ENCODE measurements at regions not wholly inside any gene's neighbourhood (a gene's known extent, or its start where the extent isn't known, plus 50 kb on each side); places are given as distances from the start of the nearest gene placed in this dataset.
A peak's percentile ranks its signal among the peaks of the same experiment; 100 is the strongest.

DNA sequence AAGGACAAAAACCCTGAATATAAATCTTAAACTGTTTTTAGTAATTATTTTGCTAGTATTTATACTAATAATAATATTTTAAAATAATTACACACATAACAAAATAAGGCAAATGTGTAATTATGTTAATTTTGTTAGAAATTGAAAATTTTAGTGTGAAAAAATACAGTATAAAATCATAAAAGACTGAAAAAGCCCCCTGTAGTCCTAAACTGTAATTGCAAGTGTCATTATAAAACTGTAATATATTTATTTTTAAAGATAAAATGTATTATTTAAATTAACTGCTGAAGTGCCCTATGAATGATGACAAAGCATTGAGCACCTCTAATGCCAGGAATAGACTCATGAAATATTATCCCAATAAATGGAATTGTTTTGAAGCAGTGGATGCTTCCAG lies 1117.7 kb downstream of the CBLN2 start:
- Histone ChIP-seq H3K27ac (ENCODE audit: low read depth, low read length) (no peak overlapping the region), H4K5ac (ENCODE audit: low read length) (no peak overlapping the region), H3K4me3 (ENCODE audit: low read length) (no peak overlapping the region), H3K79me1 (ENCODE audit: low read length) (no peaks in the 10 kb centered on the region), H2BK5ac (ENCODE audit: low read length) (no peak overlapping the region), H3K18ac (ENCODE audit: low read length) (no peak overlapping the region), H3K4me1 (ENCODE audit: control insufficient read depth, low read depth, low read length) (no peaks in the 10 kb centered on the region), H3K9ac (ENCODE audit: low read length) (no peak overlapping the region), H3K4ac (ENCODE audit: low read depth, low read length) (no peak overlapping the region), H2BK15ac (replicated peaks; ENCODE audit: low read depth) (no peak overlapping the region), H3K23ac (ENCODE audit: low read length) (no peak overlapping the region), H3K36me3 (ENCODE audit: control insufficient read depth, insufficient read depth, low read length) (no peaks in the 10 kb centered on the region), H3K27me3 (ENCODE audit: insufficient read depth, low read length, poor library complexity) (no peaks in the 10 kb centered on the region), H2BK120ac (ENCODE audit: low read depth, low read length) (no peak overlapping the region), H4K8ac (ENCODE audit: low read depth, low read length) (no peak overlapping the region), H3K56ac (ENCODE audit: low read length) (no peak overlapping the region), H3K79me2 (ENCODE audit: control insufficient read depth, insufficient read depth, low read length) (no peaks in the 10 kb centered on the region), H3K4me2 (ENCODE audit: low read length) (no peak overlapping the region), H2AK5ac (ENCODE audit: low read length) (no peak overlapping the region)
- no peak for DNase-seq

DNA sequence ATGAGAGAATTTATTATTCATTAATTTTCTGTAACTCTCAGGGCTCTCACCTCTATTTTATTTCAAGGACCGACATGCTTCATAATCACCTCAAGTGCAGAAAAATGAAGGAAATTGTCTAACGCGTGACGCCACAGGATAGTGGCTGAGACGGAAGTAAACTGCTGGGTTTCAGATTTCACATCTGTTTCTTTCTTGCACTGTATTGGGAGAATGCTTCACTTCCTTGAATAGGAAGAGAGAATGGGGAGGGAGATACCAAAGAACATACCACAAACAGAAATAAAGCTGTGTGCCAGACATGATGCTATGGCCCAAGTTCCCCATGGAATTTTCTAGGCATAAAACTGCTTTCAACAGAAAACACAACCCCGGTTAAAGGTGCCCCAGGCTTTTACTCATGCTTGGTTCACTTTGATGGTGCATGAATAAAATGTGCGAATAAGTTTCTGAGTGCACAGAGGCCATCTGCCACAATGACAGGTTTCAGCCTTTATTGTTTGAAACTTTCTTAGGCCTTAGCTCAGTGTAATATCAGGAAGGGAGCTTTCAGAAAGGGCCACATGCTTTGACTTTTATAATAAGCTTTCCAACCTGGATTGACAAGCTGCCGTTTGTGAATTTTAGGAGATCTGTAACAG lies 1116.4 kb downstream of the SOCS6 start:
- Histone ChIP-seq H4K8ac (ENCODE audit: low read depth, low read length) (no peak overlapping the region), H2BK120ac (ENCODE audit: low read depth, low read length) (no peak overlapping the region), H4K5ac (ENCODE audit: low read length) (no peak overlapping the region), H3K27ac (ENCODE audit: low read depth, low read length) (no peak overlapping the region), H3K56ac (ENCODE audit: low read length) (no peak overlapping the region), H3K4me1 (ENCODE audit: control insufficient read depth, low read depth, low read length) (no peaks in the 10 kb centered on the region), H2AK5ac (ENCODE audit: low read length) (no peak overlapping the region), H3K18ac (ENCODE audit: low read length) (no peak overlapping the region), H3K27me3 (ENCODE audit: insufficient read depth, low read length, poor library complexity) (no peaks in the 10 kb centered on the region), H3K79me1 (ENCODE audit: low read length) (no peaks in the 10 kb centered on the region), H3K4me2 (ENCODE audit: low read length) (no peak overlapping the region), H3K4me3 (ENCODE audit: low read length) (no peak overlapping the region), H3K23ac (ENCODE audit: low read length) (no peak overlapping the region), H3K79me2 (ENCODE audit: control insufficient read depth, insufficient read depth, low read length) (no peaks in the 10 kb centered on the region), H3K4ac (ENCODE audit: low read depth, low read length) (no peak overlapping the region), H2BK15ac (replicated peaks; ENCODE audit: low read depth) (no peak overlapping the region), H3K9ac (ENCODE audit: low read length) (no peak overlapping the region), H2BK5ac (ENCODE audit: low read length) (no peak overlapping the region), H3K36me3 (ENCODE audit: control insufficient read depth, insufficient read depth, low read length) (no peaks in the 10 kb centered on the region)
- WGBS (ENCODE audit: extremely low coverage, insufficient coverage, low lambda C conversion rate): no CpG with 5 or more reads among the region's 8 CpGs
- no peak for DNase-seq

DNA sequence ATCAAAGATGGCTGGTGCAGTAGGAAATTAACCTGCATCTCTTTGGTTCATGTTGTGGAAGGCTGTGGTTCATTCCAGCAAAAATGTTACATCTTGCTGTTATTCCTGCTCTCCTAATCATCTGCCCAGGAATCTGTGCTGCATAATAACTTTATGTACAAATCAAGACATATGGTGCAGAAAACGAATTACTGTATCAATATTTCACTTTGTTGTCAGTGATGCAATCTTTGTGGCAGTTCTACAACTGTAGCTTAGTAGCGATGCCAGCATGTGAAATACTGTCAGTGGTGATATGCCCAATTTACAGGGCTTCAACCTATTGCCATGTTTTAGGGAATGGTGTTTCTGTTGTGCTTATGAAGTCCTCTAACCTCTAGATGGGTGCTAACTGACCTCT lies 1114.7 kb downstream of the SOCS6 start:
- H3K79me2 ChIP-seq (ENCODE audit: control insufficient read depth, insufficient read depth, low read length): no peaks in the 10 kb centered on the region
- no peak overlapping the region for H4K5ac ChIP-seq (ENCODE audit: low read length)
- no peak overlapping the region for H2AK5ac ChIP-seq (ENCODE audit: low read length)
- no peak overlapping the region for H3K27ac ChIP-seq (ENCODE audit: low read depth, low read length)
- H3K4ac ChIP-seq (ENCODE audit: low read depth, low read length): no peak overlapping the region
- H3K4me3 ChIP-seq (ENCODE audit: low read length): no peak overlapping the region
- H2BK5ac ChIP-seq (ENCODE audit: low read length): no peak overlapping the region
- H2BK15ac ChIP-seq (replicated peaks; ENCODE audit: low read depth): no peak overlapping the region
- H3K4me1 ChIP-seq (ENCODE audit: control insufficient read depth, low read depth, low read length): no peaks in the 10 kb centered on the region
- no peaks in the 10 kb centered on the region for H3K36me3 ChIP-seq (ENCODE audit: control insufficient read depth, insufficient read depth, low read length)
- H3K27me3 ChIP-seq (ENCODE audit: insufficient read depth, low read length, poor library complexity): no peaks in the 10 kb centered on the region
- no CpG with 5 or more reads among the region's 2 CpGs for WGBS (ENCODE audit: extremely low coverage, insufficient coverage, low lambda C conversion rate)
- DNase-seq: no peak
- H3K56ac ChIP-seq (ENCODE audit: low read length): no peak overlapping the region
- H3K23ac ChIP-seq (ENCODE audit: low read length): no peak overlapping the region
- no peak overlapping the region for H2BK120ac ChIP-seq (ENCODE audit: low read depth, low read length)
- no peaks in the 10 kb centered on the region for H3K79me1 ChIP-seq (ENCODE audit: low read length)
- H3K9ac ChIP-seq (ENCODE audit: low read length): no peak overlapping the region
- no peak overlapping the region for H4K8ac ChIP-seq (ENCODE audit: low read depth, low read length)
- no peak overlapping the region for H3K4me2 ChIP-seq (ENCODE audit: low read length)
- H3K18ac ChIP-seq (ENCODE audit: low read length): no peak overlapping the region

DNA sequence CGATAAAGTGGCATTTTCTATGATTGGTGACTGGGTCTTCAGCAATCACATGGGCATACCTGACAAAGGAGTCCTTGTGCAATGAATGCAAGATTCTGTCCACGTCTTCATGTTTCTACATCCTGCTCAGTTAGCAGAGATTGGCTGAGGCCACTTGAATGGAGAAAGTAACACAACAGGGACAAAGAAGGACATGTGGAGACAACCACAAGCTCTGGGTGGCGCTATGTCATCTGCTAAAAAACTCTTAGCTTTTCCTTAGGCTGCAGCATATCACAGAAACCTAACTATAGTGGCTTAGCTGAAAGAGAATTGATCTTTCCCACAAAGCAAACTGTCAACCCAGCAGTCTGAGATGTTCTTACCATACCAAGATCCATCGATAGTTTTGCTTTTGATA lies 1109.7 kb downstream of the SOCS6 start:
- no peak overlapping the region for H2BK5ac ChIP-seq (ENCODE audit: low read length)
- H3K79me1 ChIP-seq (ENCODE audit: low read length): no peaks in the 10 kb centered on the region
- no peaks in the 10 kb centered on the region for H3K79me2 ChIP-seq (ENCODE audit: control insufficient read depth, insufficient read depth, low read length)
- no peak overlapping the region for H3K4me2 ChIP-seq (ENCODE audit: low read length)
- no peak overlapping the region for H4K5ac ChIP-seq (ENCODE audit: low read length)
- no peak overlapping the region for H2AK5ac ChIP-seq (ENCODE audit: low read length)
- no peak overlapping the region for H3K18ac ChIP-seq (ENCODE audit: low read length)
- WGBS (ENCODE audit: extremely low coverage, insufficient coverage, low lambda C conversion rate): no CpG with 5 or more reads among the region's 4 CpGs
- no peak overlapping the region for H3K56ac ChIP-seq (ENCODE audit: low read length)
- no peak overlapping the region for H3K4ac ChIP-seq (ENCODE audit: low read depth, low read length)
- H3K9ac ChIP-seq (ENCODE audit: low read length): no peak overlapping the region
- no peak overlapping the region for H3K4me3 ChIP-seq (ENCODE audit: low read length)
- no peak overlapping the region for H2BK120ac ChIP-seq (ENCODE audit: low read depth, low read length)
- H3K27ac ChIP-seq (ENCODE audit: low read depth, low read length): no peak overlapping the region
- DNase-seq: peak; percentile 73
- no peak overlapping the region for H2BK15ac ChIP-seq (replicated peaks; ENCODE audit: low read depth)
- no peaks in the 10 kb centered on the region for H3K27me3 ChIP-seq (ENCODE audit: insufficient read depth, low read length, poor library complexity)
- H3K36me3 ChIP-seq (ENCODE audit: control insufficient read depth, insufficient read depth, low read length): no peaks in the 10 kb centered on the region
- H4K8ac ChIP-seq (ENCODE audit: low read depth, low read length): no peak overlapping the region
- no peak overlapping the region for H3K23ac ChIP-seq (ENCODE audit: low read length)
- no peaks in the 10 kb centered on the region for H3K4me1 ChIP-seq (ENCODE audit: control insufficient read depth, low read depth, low read length)

DNA sequence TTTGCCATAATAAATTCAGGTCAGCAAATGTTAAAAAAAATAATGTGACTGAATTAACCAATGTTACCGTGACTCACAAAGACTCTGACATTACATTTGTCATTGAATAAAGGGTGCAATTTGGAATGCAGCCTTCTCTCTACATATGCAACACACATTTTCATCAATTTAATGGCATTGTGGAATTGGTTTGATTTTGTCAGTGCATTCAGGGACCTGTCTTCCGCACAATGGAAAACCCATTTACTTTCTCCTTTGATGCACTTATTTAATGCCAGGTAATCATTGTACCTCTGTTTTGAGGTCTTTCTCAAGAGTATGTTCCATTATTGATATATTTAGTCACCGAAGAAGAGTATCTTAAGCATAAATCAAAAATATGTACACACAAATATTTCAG lies 1099.3 kb downstream of the SOCS6 start:
- Histone ChIP-seq H3K36me3 (ENCODE audit: control insufficient read depth, insufficient read depth, low read length) (no peaks in the 10 kb centered on the region), H3K56ac (ENCODE audit: low read length) (no peak overlapping the region), H2BK120ac (ENCODE audit: low read depth, low read length) (no peak overlapping the region), H2AK5ac (ENCODE audit: low read length) (no peak overlapping the region), H3K4me2 (ENCODE audit: low read length) (no peak overlapping the region), H3K79me1 (ENCODE audit: low read length) (no peaks in the 10 kb centered on the region), H3K23ac (ENCODE audit: low read length) (no peak overlapping the region), H3K79me2 (ENCODE audit: control insufficient read depth, insufficient read depth, low read length) (no peaks in the 10 kb centered on the region), H3K4ac (ENCODE audit: low read depth, low read length) (no peak overlapping the region), H4K8ac (ENCODE audit: low read depth, low read length) (no peak overlapping the region), H4K5ac (ENCODE audit: low read length) (no peak overlapping the region), H3K18ac (ENCODE audit: low read length) (no peak overlapping the region), H3K4me1 (ENCODE audit: control insufficient read depth, low read depth, low read length) (no peaks in the 10 kb centered on the region), H3K4me3 (ENCODE audit: low read length) (no peak overlapping the region), H3K27me3 (ENCODE audit: insufficient read depth, low read length, poor library complexity) (no peaks in the 10 kb centered on the region), H3K27ac (ENCODE audit: low read depth, low read length) (no peak overlapping the region), H2BK15ac (replicated peaks; ENCODE audit: low read depth) (no peak overlapping the region), H3K9ac (ENCODE audit: low read length) (no peak overlapping the region), H2BK5ac (ENCODE audit: low read length) (no peak overlapping the region)
- no peak for DNase-seq
- WGBS (ENCODE audit: extremely low coverage, insufficient coverage, low lambda C conversion rate): no CpG with 5 or more reads among the region's 3 CpGs

DNA sequence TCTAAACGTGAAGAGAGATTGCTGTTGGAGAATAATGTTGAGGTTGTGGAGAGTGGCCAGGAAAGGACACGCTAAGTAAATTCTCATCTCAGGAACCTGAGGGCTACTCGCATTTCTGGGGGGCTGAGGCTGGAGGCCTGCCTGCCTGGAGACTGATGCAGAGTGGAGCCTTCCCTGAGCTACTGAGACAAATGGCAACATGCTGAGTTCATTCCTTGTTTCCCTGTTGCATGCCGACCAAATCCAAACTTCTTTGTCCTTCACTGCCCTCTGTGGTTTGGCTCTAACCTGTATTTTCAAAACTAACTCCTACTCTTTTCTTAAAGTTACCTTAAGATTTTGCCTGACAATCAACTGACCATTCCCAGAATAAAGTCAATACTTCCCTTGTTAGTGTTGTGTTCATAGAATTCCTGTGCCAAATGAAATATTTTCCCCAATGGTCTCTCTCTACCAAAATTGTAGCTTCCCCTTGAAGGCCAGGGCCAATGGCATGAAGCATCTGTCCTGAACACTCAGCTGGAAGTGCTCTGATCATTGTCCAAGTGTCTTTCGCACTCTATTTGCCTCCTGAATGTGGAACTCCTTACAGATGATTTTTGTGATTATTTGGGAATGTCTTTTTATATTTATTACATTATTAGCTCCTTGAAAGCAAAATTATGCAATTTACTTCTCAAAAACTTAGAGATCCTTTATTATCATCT lies 1085.6 kb downstream of the SOCS6 start:
- H3K56ac ChIP-seq (ENCODE audit: low read length): no peak overlapping the region
- no CpG with 5 or more reads among the region's 5 CpGs for WGBS (ENCODE audit: extremely low coverage, insufficient coverage, low lambda C conversion rate)

More for the DNA sequence above, 1085.6 kb downstream of the SOCS6 start:
- no peak overlapping the region for H3K4me2 ChIP-seq (ENCODE audit: low read length)
- no peak overlapping the region for H3K9ac ChIP-seq (ENCODE audit: low read length)
- H2BK15ac ChIP-seq (replicated peaks; ENCODE audit: low read depth): no peak overlapping the region
- H4K5ac ChIP-seq (ENCODE audit: low read length): no peak overlapping the region
- no peaks in the 10 kb centered on the region for H3K79me2 ChIP-seq (ENCODE audit: control insufficient read depth, insufficient read depth, low read length)
- no peak overlapping the region for H3K4me3 ChIP-seq (ENCODE audit: low read length)
- no peak overlapping the region for H2AK5ac ChIP-seq (ENCODE audit: low read length)
- H3K4me1 ChIP-seq (ENCODE audit: control insufficient read depth, low read depth, low read length): peaks cover 2% of the 10 kb centered on the region
- H2BK5ac ChIP-seq (ENCODE audit: low read length): no peak overlapping the region
- H3K4ac ChIP-seq (ENCODE audit: low read depth, low read length): no peak overlapping the region
- no peaks in the 10 kb centered on the region for H3K36me3 ChIP-seq (ENCODE audit: control insufficient read depth, insufficient read depth, low read length)
- no peaks in the 10 kb centered on the region for H3K27me3 ChIP-seq (ENCODE audit: insufficient read depth, low read length, poor library complexity)
- H3K79me1 ChIP-seq (ENCODE audit: low read length): no peaks in the 10 kb centered on the region
- no peak overlapping the region for H3K23ac ChIP-seq (ENCODE audit: low read length)
- DNase-seq: peak; percentile 73
- no peak overlapping the region for H3K18ac ChIP-seq (ENCODE audit: low read length)
- no peak overlapping the region for H4K8ac ChIP-seq (ENCODE audit: low read depth, low read length)
- no peak overlapping the region for H3K27ac ChIP-seq (ENCODE audit: low read depth, low read length)
- no peak overlapping the region for H2BK120ac ChIP-seq (ENCODE audit: low read depth, low read length)
